GM23338 (cell line): ENCODE measurements at regions not wholly inside any gene's neighbourhood (a gene's known extent, or its start where the extent isn't known, plus 50 kb on each side); places are given as distances from the start of the nearest gene placed in this dataset.
"Not testable (repeated sequence)": the region's sequence is repeated elsewhere in the genome, so short reads cannot be mapped to it uniquely, and the experiment has no call there.

Experiments used
- ATAC-seq: fragments of 200-7000 bp; cut with Tn5 transposase; 3 replicates; pipeline ENCODE4 v1.9.1; 2020
- DNase-seq: peaks from one replicate; pipeline ENCODE4 v3.0.0-alpha.2; 2015; ENCODE audit warnings: low spot score
- H2AFZ ChIP-seq: fragments of 200-600 bp; sonication (generic); 2 replicates; pipeline ENCODE4 v1.8.0; 2016; ENCODE audit warnings: antibody characterized with exemption, mild to moderate bottlenecking, moderate library complexity
- H3F3A ChIP-seq: fragments of 200-600 bp; sonication (generic); replicated peaks from 2 replicates; pipeline ENCODE4 v1.8.0; 2017; ENCODE audit warnings: antibody characterized with exemption, mixed run types, low read depth
- H3K27ac ChIP-seq: fragments of 200-600 bp; sonication (generic); 2 replicates; pipeline ENCODE4 v1.6.1; 2016; ENCODE audit warnings: low read depth
- H3K27me3 ChIP-seq: fragments of 200-600 bp; sonication (generic); 2 replicates; pipeline ENCODE4 v1.8.0; 2016; ENCODE audit warnings: mild to moderate bottlenecking, mixed run types, moderate library complexity; ENCODE audit not compliant: insufficient read depth
- H3K36me3 ChIP-seq: fragments of 200-600 bp; sonication (generic); 2 replicates; pipeline ENCODE4 v1.8.0; 2016; ENCODE audit warnings: mild to moderate bottlenecking; ENCODE audit not compliant: insufficient read depth
- H3K4me1 ChIP-seq: fragments of 200-600 bp; sonication (generic); 2 replicates; pipeline ENCODE4 v1.8.0; 2016; ENCODE audit warnings: mild to moderate bottlenecking, moderate library complexity; ENCODE audit not compliant: insufficient read depth
- H3K4me2 ChIP-seq: fragments of 200-600 bp; sonication (generic); 2 replicates; pipeline ENCODE4 v1.7.1; 2017; ENCODE audit warnings: mixed run types
- H3K4me3 ChIP-seq: fragments of 200-600 bp; sonication (generic); 2 replicates; pipeline ENCODE4 v1.6.1; 2016; ENCODE audit warnings: mixed run types
- H3K79me2 ChIP-seq: fragments of 200-600 bp; sonication (generic); replicated peaks from 2 replicates; pipeline ENCODE4 v1.8.0; 2017; ENCODE audit warnings: mild to moderate bottlenecking; ENCODE audit not compliant: insufficient read depth
- H3K9me2 ChIP-seq: fragments of 200-600 bp; sonication (generic); 2 replicates; pipeline ENCODE4 v1.8.0; 2017; ENCODE audit not compliant: insufficient read depth
- H4K20me1 ChIP-seq: fragments of 200-600 bp; sonication (generic); replicated peaks from 2 replicates; pipeline ENCODE4 v1.8.0; 2017; ENCODE audit warnings: mild to moderate bottlenecking; ENCODE audit not compliant: insufficient read depth
- H3K27ac Mint-ChIP-seq: 2 replicates; pipeline ENCODE4 v1.8.0; 2020; ENCODE audit warnings: inconsistent platforms, mild to moderate bottlenecking, moderate library complexity, mixed read lengths
- H3K27me3 Mint-ChIP-seq: 3 replicates; pipeline ENCODE4 v1.8.0; 2022; ENCODE audit warnings: low read depth, mild to moderate bottlenecking, moderate library complexity, mixed read lengths, inconsistent platforms; ENCODE audit not compliant: insufficient read depth, poor library complexity
- H3K36me3 Mint-ChIP-seq: 3 replicates; pipeline ENCODE4 v1.8.0; 2021; ENCODE audit warnings: low read depth, mild to moderate bottlenecking, inconsistent platforms, moderate library complexity, mixed read lengths
- H3K4me1 Mint-ChIP-seq: 3 replicates; pipeline ENCODE4 v1.8.0; 2020; ENCODE audit warnings: mild to moderate bottlenecking, inconsistent platforms, mixed read lengths
- H3K4me3 Mint-ChIP-seq: 3 replicates; pipeline ENCODE4 v1.8.0; 2021; ENCODE audit warnings: moderate library complexity, mild to moderate bottlenecking, inconsistent platforms, mixed read lengths
- H3K9me3 Mint-ChIP-seq: 3 replicates; pipeline ENCODE4 v1.8.0; 2020; ENCODE audit warnings: moderate library complexity, mild to moderate bottlenecking, inconsistent platforms, mixed read lengths
- CREB1 ChIP-seq: fragments of 250-450 bp; sonication (Bioruptor Pico); IDR thresholded peaks from 2 replicates; pipeline ENCODE4 v1.5.0; 2020; ENCODE audit warnings: low read depth, mild to moderate bottlenecking, moderate library complexity
- CTCF ChIP-seq, 2 experiments: fragments of 200-600 bp in 1 of 2; sonication (generic) in 1 of 2; conservative IDR thresholded peaks; 2 replicates each; pipeline versions ENCODE4 v1.5.1 to v1.6.1; 2016 to 2017; ENCODE audit warnings: antibody characterized with exemption in 2 of 2, low read depth in 2 of 2, mild to moderate bottlenecking in 2 of 2, moderate library complexity in 1 of 2
- ETS1 ChIP-seq: IDR thresholded peaks from 2 replicates; pipeline ENCODE4 v1.6.1; 2016; ENCODE audit warnings: antibody characterized with exemption
- EZH2 ChIP-seq: fragments of 200-600 bp; sonication (generic); IDR thresholded peaks from one replicate; pipeline ENCODE4 v1.8.0; 2017; ENCODE audit warnings: antibody characterized with exemption, mild to moderate bottlenecking, low read depth; ENCODE audit not compliant: unreplicated experiment
- POLR2AphosphoS5 ChIP-seq: IDR thresholded peaks from 2 replicates; pipeline ENCODE4 v1.6.1; 2016; ENCODE audit warnings: antibody characterized with exemption, low read depth
- ZNF114 ChIP-seq: fragments of 250-450 bp; sonication (Bioruptor Pico); IDR thresholded peaks from 2 replicates; pipeline ENCODE4 v1.5.0; 2020; ENCODE audit warnings: mild to moderate bottlenecking, moderate library complexity

- Mint-ChIP-seq H3K9me3 (peaks cover 10% of the 10 kb centered on the region; the same call in 2 of the 3 replicates), H3K4me3 (no peak overlapping the region), H3K27me3 (peaks cover 3% of the 10 kb centered on the region), H3K27ac (no peak overlapping the region), H3K36me3 (peaks cover 6% of the 10 kb centered on the region; the same call in 2 of the 3 replicates), H3K4me1 (peaks cover 26% of the 10 kb centered on the region)
- no peak overlapping the region for H3K27ac ChIP-seq
- no peaks in the 10 kb centered on the region for H3K36me3 ChIP-seq
- H3K4me1 ChIP-seq = peaks cover 15% of the 10 kb centered on the region
- H3K27me3 ChIP-seq = no peaks in the 10 kb centered on the region
- H4K20me1 ChIP-seq = no peaks in the 10 kb centered on the region
- H3K4me2 ChIP-seq = peak overlapping the region; percentile 78
- no peak for ATAC-seq
- H3F3A ChIP-seq = no peaks in the 10 kb centered on the region
- no peak overlapping the region for H2AFZ ChIP-seq
- DNase-seq = no peak
- peak overlapping the region; percentile 22; the same call in 1 of the 2 replicates for H3K4me3 ChIP-seq
- 0 out of 2 replicates have a peak, but pooled peaks cover 4% of the 10 kb centered on the region for H3K9me2 ChIP-seq
- peaks cover 53% of the 10 kb centered on the region for H3K79me2 ChIP-seq
- TF ChIP-seq ZNF114 (CRISPR knock-in tag) (no peak), CTCF (conservative IDR thresholded peaks at IDR 0.05; ENCODE audit: low read depth in 2 of 2) (0 out of 4 replicates have a peak, but pooled peaks of 1 of the 2 experiments have one; percentile 6)
Observed at GRCh38 chr3:28057539-28057938, 183.9 kb upstream of the CMC1 start.

GRCh38 chr3:28059199-28059598 is 182.2 kb upstream of the CMC1 start:
- Mint-ChIP-seq H3K9me3 (peaks cover 10% of the 10 kb centered on the region; the same call in 2 of the 3 replicates), H3K4me1 (peaks cover 26% of the 10 kb centered on the region), H3K27ac (peak overlapping the region; percentile 19), H3K4me3 (peak overlapping the region; percentile 63)
- not testable (repeated sequence) for H3K36me3 Mint-ChIP-seq, H3F3A ChIP-seq, DNase-seq, H3K27me3 ChIP-seq, H3K9me2 ChIP-seq, H4K20me1 ChIP-seq, ATAC-seq, H3K27me3 Mint-ChIP-seq, H3K36me3 ChIP-seq
- Histone ChIP-seq H3K79me2 (peaks cover 44% of the 10 kb centered on the region), H3K27ac (peak overlapping the region; percentile 52; the same call in 1 of the 2 replicates), H3K4me3 (peak overlapping the region; percentile 54), H2AFZ (peak overlapping the region; percentile 64; the same call in 1 of the 2 replicates), H3K4me2 (peak overlapping the region; percentile 78), H3K4me1 (peaks cover 15% of the 10 kb centered on the region)

- Mint-ChIP-seq H3K9me3 (peaks cover 25% of the 10 kb centered on the region), H3K27ac (no peak overlapping the region), H3K4me1 (peaks cover 4% of the 10 kb centered on the region; the same call in 2 of the 3 replicates), H3K27me3 (no peaks in the 10 kb centered on the region), H3K4me3 (no peak overlapping the region), H3K36me3 (peaks cover 10% of the 10 kb centered on the region; the same call in 2 of the 3 replicates)
- H3K36me3 ChIP-seq = 0 out of 2 replicates have a peak, but pooled peaks cover 6% of the 10 kb centered on the region
- no peak for TF ChIP-seq CREB1
- no peak for TF ChIP-seq EZH2
- TF ChIP-seq POLR2AphosphoS5 = no peak
- no peak for TF ChIP-seq ZNF114 (CRISPR knock-in tag)
- no peak for TF ChIP-seq ETS1
- H3K4me2 ChIP-seq = no peak overlapping the region
- H3F3A ChIP-seq = no peaks in the 10 kb centered on the region
- H2AFZ ChIP-seq = no peak overlapping the region
- no peak overlapping the region for H3K27ac ChIP-seq
- H3K4me1 ChIP-seq = no peaks in the 10 kb centered on the region
- no peaks in the 10 kb centered on the region for H3K27me3 ChIP-seq
- ATAC-seq (no peak), DNase-seq (no peak)
- H4K20me1 ChIP-seq = no peaks in the 10 kb centered on the region
- H3K79me2 ChIP-seq = no peaks in the 10 kb centered on the region
- no peaks in the 10 kb centered on the region for H3K9me2 ChIP-seq
- H3K4me3 ChIP-seq = no peak overlapping the region
Observed at GRCh38 chr3:28066020-28066419, 175.4 kb upstream of the CMC1 start.
